Activated CD4-positive, alpha-beta T cell treated with anti-CD3 and anti-CD28 coated beads, Interleukin-2, amount 50 U/mL, for 48 hours (primary cell): ENCODE measurements at regions not wholly inside any gene's neighbourhood (a gene's known extent, or its start where the extent isn't known, plus 50 kb on each side); places are given as distances from the start of the nearest gene placed in this dataset.
"Not testable (repeated sequence)": the region's sequence is repeated elsewhere in the genome, so short reads cannot be mapped to it uniquely, and the experiment has no call there.

ENCODE experiments used
- DNase-seq, 2 experiments: peaks; one replicate each; pipeline ENCODE4 v3.0.0-alpha.2; 2020

GRCh38 chr5:25969042-25969441 lies 1069.3 kb downstream of the CDH9 start:
- DNase-seq = not testable (repeated sequence)

GRCh38 chr5:25964009-25964372 lies 1074.4 kb downstream of the CDH9 start:
- DNase-seq = no peak

- no peak for DNase-seq
Measured at GRCh38 chr5:25963251-25964008, 1075.0 kb downstream of the CDH9 start.

- DNase-seq = no peak
Measured at GRCh38 chr5:25955337-25955736, 1083.0 kb downstream of the CDH9 start.

- no peak for DNase-seq
Measured at GRCh38 chr5:25950681-25951080, 1087.7 kb downstream of the CDH9 start.

GRCh38 chr5:25948278-25948677 lies 1090.1 kb downstream of the CDH9 start:
- DNase-seq = no peak

GRCh38 chr5:25944786-25945185 lies 1093.6 kb downstream of the CDH9 start:
- DNase-seq = no peak

- no peak for DNase-seq
Measured at GRCh38 chr5:25909163-25909562, 1129.2 kb downstream of the CDH9 start.

GRCh38 chr5:25905646-25906045 lies 1132.7 kb downstream of the CDH9 start:
- DNase-seq = no peak

- DNase-seq = no peak
Measured at GRCh38 chr5:25892211-25892610, 1146.2 kb downstream of the CDH9 start.

GRCh38 chr5:25891691-25892090 lies 1146.7 kb downstream of the CDH9 start:
- no peak for DNase-seq

- DNase-seq = no peak
Measured at GRCh38 chr5:25881318-25882036, 1156.9 kb downstream of the CDH9 start.

- DNase-seq = no peak
Measured at GRCh38 chr5:25863811-25864210, 1174.6 kb downstream of the CDH9 start.

GRCh38 chr5:25862276-25862675 lies 1176.1 kb downstream of the CDH9 start:
- DNase-seq = no peak

- no peak for DNase-seq
Measured at GRCh38 chr5:25858019-25858418, 1180.4 kb downstream of the CDH9 start.

- no peak for DNase-seq
Measured at GRCh38 chr5:25851301-25851700, 1187.1 kb downstream of the CDH9 start.

- no peak for DNase-seq
Measured at GRCh38 chr5:25850581-25850980, 1187.8 kb downstream of the CDH9 start.

- no peak for DNase-seq
Measured at GRCh38 chr5:25849270-25849669, 1189.1 kb downstream of the CDH9 start.

- DNase-seq = no peak
Measured at GRCh38 chr5:25823330-25823873, 1178.6 kb upstream of the CDH10 start.
